Keratinocyte (primary cell): ENCODE measurements at regions not wholly inside any gene's neighbourhood (a gene's known extent, or its start where the extent isn't known, plus 50 kb on each side); places are given as distances from the start of the nearest gene placed in this dataset.

Experiments used
- DNase-seq: peaks from one replicate; pipeline ENCODE4 v3.0.0-alpha.2; 2011; ENCODE audit warnings: low read depth, missing footprints, low spot score
- FAIRE-seq: peaks from 2 replicates; lab custom pipeline; 2011; peaks lifted over from hg19 to GRCh38; lab: Jason Lieb, UNC
- H2AFZ ChIP-seq: 2 replicates; pipeline ENCODE4 v1.6.0; 2012; ENCODE audit warnings: low read length, control low read depth, inconsistent platforms; ENCODE audit not compliant: control insufficient read depth
- H3K27ac ChIP-seq: 2 replicates; pipeline ENCODE4 v1.5.1; 2011; ENCODE audit warnings: low read length; ENCODE audit not compliant: control insufficient read depth, insufficient read depth
- H3K27me3 ChIP-seq: 3 replicates; pipeline ENCODE4 v1.6.0; 2011; ENCODE audit warnings: low read length; ENCODE audit not compliant: control insufficient read depth, insufficient read depth; ENCODE audit errors: extremely low read depth
- H3K36me3 ChIP-seq, 2 experiments: 2 replicates in 1 of 2; 3 replicates in 1 of 2; pipeline ENCODE4 v1.5.1; 2011; ENCODE audit warnings: low read length in 2 of 2, mild to moderate bottlenecking in 1 of 2; ENCODE audit not compliant: control insufficient read depth in 2 of 2, insufficient read depth in 2 of 2; ENCODE audit errors: extremely low read depth in 1 of 2
- H3K4me1 ChIP-seq: 3 replicates; pipeline ENCODE4 v1.5.1; 2011; ENCODE audit warnings: low read length; ENCODE audit not compliant: control insufficient read depth, insufficient read depth; ENCODE audit errors: extremely low read depth
- H3K4me2 ChIP-seq: 3 replicates; pipeline ENCODE4 v1.6.0; 2011; ENCODE audit warnings: low read depth, low read length; ENCODE audit not compliant: control insufficient read depth, insufficient read depth; ENCODE audit errors: extremely low read depth
- H3K4me3 ChIP-seq, 3 experiments: fragments of 200-600 bp in 1 of 3; sonication (generic) in 1 of 3; 2 replicates in 2 of 3; 3 replicates in 1 of 3; pipeline ENCODE4 v1.5.1; 2011 to 2016; ENCODE audit warnings: low read length in 3 of 3, mild to moderate bottlenecking in 3 of 3, control low read depth in 2 of 3, inconsistent platforms in 1 of 3, low read depth in 1 of 3, mixed read lengths in 1 of 3, mixed run types in 1 of 3, moderate library complexity in 1 of 3; ENCODE audit not compliant: control insufficient read depth in 2 of 3, insufficient read depth in 2 of 3; ENCODE audit errors: extremely low read depth in 1 of 3
- H3K79me2 ChIP-seq: 2 replicates; pipeline ENCODE4 v1.6.0; 2012; ENCODE audit warnings: low read length; ENCODE audit not compliant: control insufficient read depth, insufficient read depth
- H3K9ac ChIP-seq: 3 replicates; pipeline ENCODE4 v1.6.0; 2011; ENCODE audit warnings: low read length; ENCODE audit not compliant: control insufficient read depth, insufficient read depth; ENCODE audit errors: extremely low read depth
- H3K9me1 ChIP-seq: 3 replicates; pipeline ENCODE4 v1.6.0; 2011; ENCODE audit warnings: low read length; ENCODE audit not compliant: control insufficient read depth, insufficient read depth; ENCODE audit errors: extremely low read depth
- H3K9me3 ChIP-seq: 2 replicates; pipeline ENCODE4 v1.5.1; 2012; ENCODE audit warnings: low read depth, low read length; ENCODE audit not compliant: control insufficient read depth
- H4K20me1 ChIP-seq: 3 replicates; pipeline ENCODE4 v1.6.0; 2011; ENCODE audit warnings: low read length; ENCODE audit not compliant: control insufficient read depth, insufficient read depth; ENCODE audit errors: extremely low read depth
- EZH2 ChIP-seq: IDR thresholded peaks from one replicate; pipeline ENCODE4 v1.6.1; 2012; ENCODE audit warnings: inconsistent platforms, mild to moderate bottlenecking, low read length, moderate library complexity
- dilution Hi-C: fragments of 300-500 bp; cut with MboI; formaldehyde crosslinking; loops from one replicate; pipeline ENCODE4 v1.7.0; 2020; ENCODE audit warnings: low sequenced_read_pairs; ENCODE audit not compliant: extremely low pct_ligation_motif_present
- TF ChIP-seq, protein P1 (sequence below), 3 experiments: IDR thresholded peaks in 1 of 3; conservative IDR thresholded peaks in 1 of 3; optimal IDR thresholded peaks in 1 of 3; 2 replicates in 2 of 3; 3 replicates in 1 of 3; pipeline versions ENCODE3 to v1.5.1; 2011; ENCODE audit warnings: low read length in 3 of 3, mild to moderate bottlenecking in 3 of 3, moderate library complexity in 2 of 3, control low read depth in 1 of 3, inconsistent platforms in 1 of 3; ENCODE audit not compliant: insufficient read depth in 2 of 3; ENCODE audit errors: extremely low read depth in 1 of 3

DNA sequence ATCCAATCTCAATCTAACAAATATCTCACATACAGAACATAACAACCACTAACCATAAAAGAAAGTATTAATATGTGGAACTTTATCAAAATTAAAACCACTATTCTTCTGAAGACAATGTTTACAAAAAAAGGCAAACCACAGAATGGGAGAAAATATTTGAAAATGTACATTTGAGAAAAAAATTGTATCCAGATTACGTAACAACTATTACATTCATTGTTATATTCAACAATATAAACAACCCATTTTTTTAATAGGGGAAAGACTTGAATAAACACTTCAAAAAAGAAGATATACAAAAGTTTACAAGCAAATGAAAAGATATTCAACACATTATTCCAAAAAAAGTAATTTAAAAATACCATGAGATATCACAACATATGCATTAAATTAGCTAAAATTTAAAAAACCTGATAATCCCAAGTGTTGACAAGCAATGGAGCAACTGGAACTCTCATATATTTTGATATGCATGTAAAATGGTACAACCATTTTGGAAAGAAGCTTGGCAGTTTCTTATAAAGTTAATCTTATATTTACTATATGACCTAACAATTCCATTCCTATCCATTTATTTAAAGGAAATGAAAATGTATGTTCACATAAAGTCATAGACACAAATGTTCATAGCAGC is 124.3 kb upstream of the CDYL start:
- Histone ChIP-seq H3K4me3 (no peak overlapping the region), H3K36me3 (no peaks in the 10 kb centered on the region), H3K4me2 (no peak overlapping the region), H4K20me1 (no peaks in the 10 kb centered on the region), H3K9ac (no peak overlapping the region), H2AFZ (no peak overlapping the region), H3K4me1 (peaks cover 15% of the 10 kb centered on the region), H3K9me3 (no peaks in the 10 kb centered on the region), H3K27ac (no peak overlapping the region), H3K79me2 (no peaks in the 10 kb centered on the region), H3K9me1 (no peaks in the 10 kb centered on the region), H3K27me3 (no peaks in the 10 kb centered on the region)
- TF ChIP-seq, protein P1, sequence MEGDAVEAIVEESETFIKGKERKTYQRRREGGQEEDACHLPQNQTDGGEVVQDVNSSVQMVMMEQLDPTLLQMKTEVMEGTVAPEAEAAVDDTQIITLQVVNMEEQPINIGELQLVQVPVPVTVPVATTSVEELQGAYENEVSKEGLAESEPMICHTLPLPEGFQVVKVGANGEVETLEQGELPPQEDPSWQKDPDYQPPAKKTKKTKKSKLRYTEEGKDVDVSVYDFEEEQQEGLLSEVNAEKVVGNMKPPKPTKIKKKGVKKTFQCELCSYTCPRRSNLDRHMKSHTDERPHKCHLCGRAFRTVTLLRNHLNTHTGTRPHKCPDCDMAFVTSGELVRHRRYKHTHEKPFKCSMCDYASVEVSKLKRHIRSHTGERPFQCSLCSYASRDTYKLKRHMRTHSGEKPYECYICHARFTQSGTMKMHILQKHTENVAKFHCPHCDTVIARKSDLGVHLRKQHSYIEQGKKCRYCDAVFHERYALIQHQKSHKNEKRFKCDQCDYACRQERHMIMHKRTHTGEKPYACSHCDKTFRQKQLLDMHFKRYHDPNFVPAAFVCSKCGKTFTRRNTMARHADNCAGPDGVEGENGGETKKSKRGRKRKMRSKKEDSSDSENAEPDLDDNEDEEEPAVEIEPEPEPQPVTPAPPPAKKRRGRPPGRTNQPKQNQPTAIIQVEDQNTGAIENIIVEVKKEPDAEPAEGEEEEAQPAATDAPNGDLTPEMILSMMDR (optimal IDR thresholded peaks at IDR 0.05 in 1 of 3, IDR thresholded peaks at IDR 0.05 in 1 of 3, conservative IDR thresholded peaks at IDR 0.05 in 1 of 3; ENCODE audit: extremely low read depth in 1 of 3, insufficient read depth in 2 of 3, low read length in 3 of 3): no peak
- no peak for TF ChIP-seq EZH2
- dilution Hi-C loops: no loop called here
- DNase-seq: no peak
- no peak for FAIRE-seq

DNA sequence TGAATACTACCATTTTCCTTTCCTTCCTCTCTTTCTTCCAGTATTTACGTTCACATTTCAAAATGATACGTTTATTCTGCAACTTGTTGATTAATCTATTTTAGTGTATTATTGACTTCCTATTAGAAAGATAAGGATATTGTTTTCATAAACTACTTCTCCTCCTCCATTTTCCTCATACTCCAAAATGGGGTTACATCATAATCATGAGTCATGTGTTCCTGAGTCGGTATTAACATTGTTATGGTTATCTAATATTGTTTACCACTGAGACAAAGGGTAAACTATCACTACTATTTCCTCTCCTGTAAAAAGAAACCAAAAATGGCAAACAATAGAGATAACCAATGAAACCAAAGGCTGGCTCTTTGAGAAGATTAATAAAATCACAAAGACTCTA is 126.5 kb upstream of the CDYL start:
- no peaks in the 10 kb centered on the region for H3K79me2 ChIP-seq
- H4K20me1 ChIP-seq: no peaks in the 10 kb centered on the region
- H3K27ac ChIP-seq: no peak overlapping the region
- DNase-seq (no peak), FAIRE-seq (no peak)
- no peak overlapping the region for H3K4me3 ChIP-seq
- TF ChIP-seq, protein P1 (optimal IDR thresholded peaks at IDR 0.05 in 1 of 3, IDR thresholded peaks at IDR 0.05 in 1 of 3, conservative IDR thresholded peaks at IDR 0.05 in 1 of 3; ENCODE audit: extremely low read depth in 1 of 3, insufficient read depth in 2 of 3, low read length in 3 of 3): no peak
- no peak for TF ChIP-seq EZH2
- H3K4me2 ChIP-seq: no peak overlapping the region
- H3K9ac ChIP-seq: no peak overlapping the region
- H3K9me3 ChIP-seq: no peaks in the 10 kb centered on the region
- H3K9me1 ChIP-seq: no peaks in the 10 kb centered on the region
- H2AFZ ChIP-seq: no peak overlapping the region
- H3K4me1 ChIP-seq: peaks cover 29% of the 10 kb centered on the region
- H3K36me3 ChIP-seq: no peaks in the 10 kb centered on the region
- dilution Hi-C loops: no loop called here
- no peaks in the 10 kb centered on the region for H3K27me3 ChIP-seq
